IPS-18a (cell line): ENCODE measurements at regions not wholly inside any gene's neighbourhood (a gene's known extent, or its start where the extent isn't known, plus 50 kb on each side); places are given as distances from the start of the nearest gene placed in this dataset.

ENCODE experiments used
- H3K27ac ChIP-seq: one replicate; pipeline ENCODE4 v1.5.1; 2013; ENCODE audit warnings: low read length
- H3K27me3 ChIP-seq: one replicate; pipeline ENCODE4 v1.6.1; 2013; ENCODE audit warnings: mild to moderate bottlenecking, low read length; ENCODE audit not compliant: control insufficient read depth, insufficient read depth
- H3K36me3 ChIP-seq: one replicate; pipeline ENCODE4 v1.6.1; 2013; ENCODE audit warnings: low read depth, low read length; ENCODE audit not compliant: control insufficient read depth
- H3K4me1 ChIP-seq: one replicate; pipeline ENCODE4 v1.6.1; 2013; ENCODE audit warnings: low read depth, low read length; ENCODE audit not compliant: control insufficient read depth
- H3K4me3 ChIP-seq: one replicate; pipeline ENCODE4 v1.5.1; 2013; ENCODE audit warnings: low read length
- H3K9ac ChIP-seq: one replicate; pipeline ENCODE4 v1.6.1; 2013; ENCODE audit warnings: mild to moderate bottlenecking, low read length, moderate library complexity
- H3K9me3 ChIP-seq: one replicate; pipeline ENCODE4 v1.6.1; 2013; ENCODE audit warnings: low read depth, low read length; ENCODE audit not compliant: control insufficient read depth

- H3K27ac ChIP-seq = no peak overlapping the region
- H3K9ac ChIP-seq = no peak overlapping the region
- H3K4me1 ChIP-seq = no peaks in the 10 kb centered on the region
- no peaks in the 10 kb centered on the region for H3K36me3 ChIP-seq
- no peaks in the 10 kb centered on the region for H3K9me3 ChIP-seq
- no peak overlapping the region for H3K4me3 ChIP-seq
- no peaks in the 10 kb centered on the region for H3K27me3 ChIP-seq
Measured at GRCh38 chr6:90993770-90994169, 406.9 kb upstream of the MAP3K7 start.

GRCh38 chr6:90989763-90990162 is 402.9 kb upstream of the MAP3K7 start:
- Histone ChIP-seq H3K4me1 (no peaks in the 10 kb centered on the region), H3K9ac (no peak overlapping the region), H3K27me3 (no peaks in the 10 kb centered on the region), H3K9me3 (no peaks in the 10 kb centered on the region), H3K4me3 (no peak overlapping the region), H3K27ac (no peak overlapping the region), H3K36me3 (no peaks in the 10 kb centered on the region)

GRCh38 chr6:90984066-90984465 is 397.2 kb upstream of the MAP3K7 start:
- no peaks in the 10 kb centered on the region for H3K4me1 ChIP-seq
- no peak overlapping the region for H3K9ac ChIP-seq
- no peak overlapping the region for H3K27ac ChIP-seq
- no peaks in the 10 kb centered on the region for H3K9me3 ChIP-seq
- H3K27me3 ChIP-seq = no peaks in the 10 kb centered on the region
- H3K36me3 ChIP-seq = no peaks in the 10 kb centered on the region
- H3K4me3 ChIP-seq = no peak overlapping the region

GRCh38 chr6:90983462-90983861 is 396.6 kb upstream of the MAP3K7 start:
- Histone ChIP-seq H3K4me1 (no peaks in the 10 kb centered on the region), H3K9ac (no peak overlapping the region), H3K27ac (no peak overlapping the region), H3K4me3 (no peak overlapping the region), H3K36me3 (no peaks in the 10 kb centered on the region), H3K9me3 (no peaks in the 10 kb centered on the region), H3K27me3 (no peaks in the 10 kb centered on the region)

- H3K9ac ChIP-seq = no peak overlapping the region
- H3K27ac ChIP-seq = no peak overlapping the region
- H3K36me3 ChIP-seq = no peaks in the 10 kb centered on the region
- no peaks in the 10 kb centered on the region for H3K4me1 ChIP-seq
- no peak overlapping the region for H3K4me3 ChIP-seq
- no peaks in the 10 kb centered on the region for H3K9me3 ChIP-seq
- no peaks in the 10 kb centered on the region for H3K27me3 ChIP-seq
Measured at GRCh38 chr6:90982581-90982980, 395.7 kb upstream of the MAP3K7 start.

- Histone ChIP-seq H3K9ac (no peak overlapping the region), H3K27ac (no peak overlapping the region), H3K9me3 (no peaks in the 10 kb centered on the region), H3K4me1 (no peaks in the 10 kb centered on the region), H3K27me3 (no peaks in the 10 kb centered on the region), H3K4me3 (no peak overlapping the region), H3K36me3 (no peaks in the 10 kb centered on the region)
Measured at GRCh38 chr6:90982051-90982450, 395.2 kb upstream of the MAP3K7 start.

GRCh38 chr6:90978046-90978445 is 391.2 kb upstream of the MAP3K7 start:
- H3K9ac ChIP-seq = no peak overlapping the region
- no peak overlapping the region for H3K4me3 ChIP-seq
- H3K36me3 ChIP-seq = no peaks in the 10 kb centered on the region
- H3K27ac ChIP-seq = no peak overlapping the region
- H3K4me1 ChIP-seq = no peaks in the 10 kb centered on the region
- no peaks in the 10 kb centered on the region for H3K27me3 ChIP-seq
- no peaks in the 10 kb centered on the region for H3K9me3 ChIP-seq

- H3K36me3 ChIP-seq = no peaks in the 10 kb centered on the region
- no peaks in the 10 kb centered on the region for H3K4me1 ChIP-seq
- H3K27me3 ChIP-seq = no peaks in the 10 kb centered on the region
- no peak overlapping the region for H3K27ac ChIP-seq
- H3K9ac ChIP-seq = no peak overlapping the region
- no peak overlapping the region for H3K4me3 ChIP-seq
- no peaks in the 10 kb centered on the region for H3K9me3 ChIP-seq
Measured at GRCh38 chr6:90977513-90977912, 390.6 kb upstream of the MAP3K7 start.

GRCh38 chr6:90976341-90976740 is 389.5 kb upstream of the MAP3K7 start:
- Histone ChIP-seq H3K4me1 (peaks cover 6% of the 10 kb centered on the region), H3K27ac (no peak overlapping the region), H3K4me3 (no peak overlapping the region), H3K9me3 (no peaks in the 10 kb centered on the region), H3K27me3 (no peaks in the 10 kb centered on the region), H3K36me3 (no peaks in the 10 kb centered on the region), H3K9ac (no peak overlapping the region)

GRCh38 chr6:90975741-90976140 is 388.9 kb upstream of the MAP3K7 start:
- Histone ChIP-seq H3K9me3 (no peaks in the 10 kb centered on the region), H3K4me3 (no peak overlapping the region)

GRCh38 chr6:90973188-90973587 is 386.3 kb upstream of the MAP3K7 start:
- Histone ChIP-seq H3K4me1 (peaks cover 9% of the 10 kb centered on the region), H3K27me3 (no peaks in the 10 kb centered on the region), H3K27ac (no peak overlapping the region), H3K9me3 (no peaks in the 10 kb centered on the region), H3K36me3 (no peaks in the 10 kb centered on the region), H3K4me3 (no peak overlapping the region), H3K9ac (no peak overlapping the region)

More at GRCh38 chr6:90975741-90976140, 388.9 kb upstream of the MAP3K7 start:
- no peak overlapping the region for H3K27ac ChIP-seq
- peaks cover 9% of the 10 kb centered on the region for H3K4me1 ChIP-seq
- no peak overlapping the region for H3K9ac ChIP-seq
- H3K27me3 ChIP-seq = no peaks in the 10 kb centered on the region
- no peaks in the 10 kb centered on the region for H3K36me3 ChIP-seq

- H3K9me3 ChIP-seq = no peaks in the 10 kb centered on the region
Measured at GRCh38 chr6:90970672-90971071, 383.8 kb upstream of the MAP3K7 start.

More at GRCh38 chr6:90970672-90971071, 383.8 kb upstream of the MAP3K7 start:
- H3K27ac ChIP-seq = no peak overlapping the region
- H3K9ac ChIP-seq = no peak overlapping the region
- H3K27me3 ChIP-seq = no peaks in the 10 kb centered on the region
- no peak overlapping the region for H3K4me3 ChIP-seq
- peaks cover 9% of the 10 kb centered on the region for H3K4me1 ChIP-seq
- H3K36me3 ChIP-seq = no peaks in the 10 kb centered on the region
